H1 (cell line): ENCODE measurements at regions not wholly inside any gene's neighbourhood (a gene's known extent, or its start where the extent isn't known, plus 50 kb on each side); places are given as distances from the start of the nearest gene placed in this dataset.

Experiments
- CTCF ChIA-PET: fragments of 300-600 bp; sonication (Branson Sonifier 250); formaldehyde crosslinking; loops from one replicate; lab custom pipeline; 2021; ENCODE audit not compliant: partially characterized antibody; lab: Charles Lee
- POLR2A ChIA-PET: fragments of 300-600 bp; sonication (Branson Sonifier 250); formaldehyde crosslinking; loops from one replicate; lab custom pipeline; 2021; ENCODE audit warnings: inconsistent platforms; ENCODE audit not compliant: partially characterized antibody; lab: Charles Lee
- DNase-seq, 2 experiments: peaks; one replicate each; pipeline versions ENCODE4 v3.0.0 to v3.0.0-alpha.2; 2010 to 2022; ENCODE audit warnings: low spot score in 2 of 2, low read depth in 1 of 2, mixed read lengths in 1 of 2
- FAIRE-seq: peaks from 2 replicates; lab custom pipeline; 2011; peaks lifted over from hg19 to GRCh38; lab: Jason Lieb, UNC
- H2AFZ ChIP-seq: 2 replicates; pipeline ENCODE4 v1.8.1; 2012; ENCODE audit warnings: low read length, inconsistent platforms
- H2AK5ac ChIP-seq: 2 replicates; pipeline ENCODE4 v1.6.1; 2013; ENCODE audit warnings: low read depth, low read length
- H2BK120ac ChIP-seq: replicated peaks from 2 replicates; pipeline ENCODE3; 2013; ENCODE audit warnings: low read depth, low read length, inconsistent platforms
- H2BK12ac ChIP-seq: 2 replicates; pipeline ENCODE4 v1.6.1; 2013; ENCODE audit warnings: low read depth, low read length
- H2BK15ac ChIP-seq: 2 replicates; pipeline ENCODE4 v1.6.1; 2013; ENCODE audit warnings: low read length
- H2BK20ac ChIP-seq: 2 replicates; pipeline ENCODE4 v1.6.1; 2013; ENCODE audit warnings: low read length
- H2BK5ac ChIP-seq: 2 replicates; pipeline ENCODE4 v1.6.1; 2013; ENCODE audit warnings: low read depth, low read length
- H3K14ac ChIP-seq: 2 replicates; pipeline ENCODE4 v1.6.1; 2013; ENCODE audit warnings: inconsistent platforms; ENCODE audit not compliant: insufficient read length
- H3K18ac ChIP-seq: 2 replicates; pipeline ENCODE4 v1.6.1; 2013; ENCODE audit warnings: low read length; ENCODE audit errors: extremely low read depth
- H3K23ac ChIP-seq: 2 replicates; pipeline ENCODE4 v1.6.1; 2013; ENCODE audit warnings: inconsistent platforms; ENCODE audit not compliant: insufficient read length
- H3K23me2 ChIP-seq: 2 replicates; pipeline ENCODE4 v1.6.1; 2013; ENCODE audit warnings: low read depth, low read length
- H3K27ac ChIP-seq: 2 replicates; pipeline ENCODE4 v1.6.1; 2011; ENCODE audit warnings: low read depth, low read length, inconsistent platforms
- H3K27me3 ChIP-seq, 4 experiments: replicated peaks in 1 of 4; 1 replicate in 1 of 4; 2 replicates in 3 of 4; pipeline versions ENCODE4 v1.6.1 to v1.8.1; 2011 to 2013; ENCODE audit warnings: low read length in 3 of 4, mild to moderate bottlenecking in 3 of 4, inconsistent platforms in 2 of 4, mixed read lengths in 2 of 4, moderate library complexity in 1 of 4; ENCODE audit not compliant: control insufficient read depth in 3 of 4, insufficient read depth in 3 of 4; ENCODE audit errors: extremely low read depth in 1 of 4
- H3K36me3 ChIP-seq, 4 experiments: 2 replicates each; pipeline versions ENCODE4 v1.6.1 to v1.8.1; 2011 to 2013; ENCODE audit warnings: mild to moderate bottlenecking in 4 of 4, low read length in 3 of 4, moderate library complexity in 2 of 4, control low read depth in 1 of 4, inconsistent platforms in 1 of 4; ENCODE audit not compliant: insufficient read depth in 4 of 4, control insufficient read depth in 2 of 4
- H3K4ac ChIP-seq: replicated peaks from 2 replicates; pipeline ENCODE3; 2013; ENCODE audit warnings: low read length, low read depth, mixed read lengths, inconsistent platforms; ENCODE audit not compliant: insufficient read length
- H3K4me1 ChIP-seq, 4 experiments: replicated peaks in 1 of 4; 1 replicate in 1 of 4; 2 replicates in 3 of 4; pipeline versions ENCODE4 v1.6.1 to v1.8.1; 2011 to 2013; ENCODE audit warnings: low read length in 3 of 4, inconsistent platforms in 2 of 4, mixed read lengths in 1 of 4; ENCODE audit not compliant: insufficient read depth in 4 of 4, control insufficient read depth in 3 of 4
- H3K4me2 ChIP-seq, 2 experiments: 2 replicates each; pipeline versions ENCODE4 v1.6.1 to v1.8.1; 2011 to 2013; ENCODE audit warnings: low read depth in 2 of 2, low read length in 2 of 2, control low read depth in 1 of 2, inconsistent platforms in 1 of 2, mild to moderate bottlenecking in 1 of 2; ENCODE audit not compliant: insufficient read depth in 1 of 2
- H3K4me3 ChIP-seq, 4 experiments: fragments of 200-600, 300-600 bp in 1 of 4; sonication (generic), shearing (Covaris generic), sonication (Bioruptor Twin) in 1 of 4; 2 replicates each; pipeline versions ENCODE4 v1.5.1 to v1.8.1; 2011 to 2016; ENCODE audit warnings: low read length in 4 of 4, low read depth in 3 of 4, control low read depth in 2 of 4, inconsistent platforms in 2 of 4, mild to moderate bottlenecking in 2 of 4, mixed read lengths in 1 of 4, moderate library complexity in 1 of 4; ENCODE audit not compliant: insufficient read depth in 2 of 4; ENCODE audit errors: extremely low read depth in 1 of 4
- H3K56ac ChIP-seq: replicated peaks from 2 replicates; pipeline ENCODE3; 2013; ENCODE audit warnings: low read depth, mild to moderate bottlenecking, mixed read lengths, low read length, inconsistent platforms; ENCODE audit not compliant: insufficient read length
- H3K79me1 ChIP-seq: 2 replicates; pipeline ENCODE4 v1.6.1; 2013; ENCODE audit warnings: low read depth, low read length, control low read depth
- H3K79me2 ChIP-seq, 2 experiments: 2 replicates each; pipeline versions ENCODE4 v1.6.1 to v1.8.1; 2012 to 2013; ENCODE audit warnings: low read length in 2 of 2, mild to moderate bottlenecking in 2 of 2, inconsistent platforms in 1 of 2; ENCODE audit not compliant: insufficient read depth in 2 of 2, control insufficient read depth in 1 of 2
- H3K9ac ChIP-seq, 4 experiments: replicated peaks in 1 of 4; 1 replicate in 1 of 4; 2 replicates in 3 of 4; pipeline versions ENCODE4 v1.6.1 to v1.8.1; 2011 to 2013; ENCODE audit warnings: low read depth in 3 of 4, low read length in 3 of 4, control low read depth in 2 of 4, mild to moderate bottlenecking in 2 of 4, moderate library complexity in 2 of 4, inconsistent platforms in 1 of 4; ENCODE audit errors: extremely low read depth in 1 of 4
- H3K9me3 ChIP-seq, 2 experiments: 2 replicates each; pipeline versions ENCODE4 v1.6.1 to v1.8.1; 2012 to 2013; ENCODE audit warnings: mild to moderate bottlenecking in 2 of 2, moderate library complexity in 2 of 2, control low read depth in 1 of 2, inconsistent platforms in 1 of 2, low read depth in 1 of 2, low read length in 1 of 2, mixed read lengths in 1 of 2; ENCODE audit not compliant: insufficient read depth in 2 of 2
- H4K20me1 ChIP-seq, 2 experiments: replicated peaks in 1 of 2; 2 replicates each; pipeline versions ENCODE3 to v1.8.1; 2011 to 2013; ENCODE audit warnings: inconsistent platforms in 2 of 2, low read length in 2 of 2, mild to moderate bottlenecking in 1 of 2; ENCODE audit not compliant: insufficient read depth in 2 of 2, control insufficient read depth in 1 of 2
- H4K5ac ChIP-seq: 2 replicates; pipeline ENCODE4 v1.6.1; 2013; ENCODE audit warnings: low read length, low read depth, mixed read lengths, inconsistent platforms; ENCODE audit not compliant: insufficient read length
- H4K8ac ChIP-seq: 2 replicates; pipeline ENCODE4 v1.8.0; 2013; ENCODE audit warnings: mild to moderate bottlenecking, moderate library complexity, low read length, inconsistent platforms; ENCODE audit not compliant: insufficient read depth; ENCODE audit errors: extremely low read depth
- H4K91ac ChIP-seq: replicated peaks from 2 replicates; pipeline ENCODE3; 2013; ENCODE audit warnings: low read length, mixed read lengths, inconsistent platforms; ENCODE audit not compliant: insufficient read length
- EGR1 ChIP-seq: IDR thresholded peaks from 2 replicates; pipeline ENCODE4 v1.6.1; 2011; ENCODE audit warnings: low read depth, low read length, borderline replicate concordance
- EP300 ChIP-seq, 2 experiments: IDR thresholded peaks; 1 replicate in 1 of 2; 2 replicates in 1 of 2; pipeline ENCODE4 v1.6.1; 2011 to 2012; ENCODE audit warnings: low read depth in 2 of 2, low read length in 2 of 2, mild to moderate bottlenecking in 2 of 2, borderline replicate concordance in 1 of 2, inconsistent platforms in 1 of 2, moderate library complexity in 1 of 2
- EZH2 ChIP-seq: fragments of 200-600 bp; sonication (generic); IDR thresholded peaks from 2 replicates; pipeline ENCODE4 v1.7.1; 2012; ENCODE audit warnings: low read depth, mild to moderate bottlenecking, moderate library complexity, low read length, inconsistent platforms; ENCODE audit not compliant: severe bottlenecking
- FOSL1 ChIP-seq: IDR thresholded peaks from 2 replicates; pipeline ENCODE4 v1.6.1; 2011; ENCODE audit warnings: mild to moderate bottlenecking, low read depth, low read length, moderate library complexity; ENCODE audit not compliant: insufficient read depth
- KDM4A ChIP-seq: IDR thresholded peaks from one replicate; pipeline ENCODE4 v1.7.1; 2012; ENCODE audit warnings: low read depth, mild to moderate bottlenecking, moderate library complexity, low read length, inconsistent platforms; ENCODE audit not compliant: severe bottlenecking
- NRF1 ChIP-seq: IDR thresholded peaks from 2 replicates; pipeline ENCODE4 v1.6.1; 2011; ENCODE audit warnings: mild to moderate bottlenecking, low read depth, low read length, improper control_type of control experiment
- PHF8 ChIP-seq: fragments of 200-600 bp; sonication (generic); conservative IDR thresholded peaks from 2 replicates; pipeline ENCODE4 v1.7.1; 2012; ENCODE audit warnings: low read depth, mild to moderate bottlenecking, inconsistent platforms, low read length, moderate library complexity
- POLR2A ChIP-seq, 2 experiments: IDR thresholded peaks; 1 replicate in 1 of 2; 2 replicates in 1 of 2; pipeline ENCODE4 v1.6.1; 2011; ENCODE audit warnings: low read depth in 2 of 2, low read length in 2 of 2, mild to moderate bottlenecking in 2 of 2; ENCODE audit errors: control extremely low read depth in 1 of 2
- RAD21 ChIP-seq, 2 experiments: IDR thresholded peaks in 1 of 2; conservative IDR thresholded peaks in 1 of 2; 2 replicates each; pipeline ENCODE4 v1.6.1; 2011; ENCODE audit warnings: low read depth in 2 of 2, low read length in 2 of 2, improper control_type of control experiment in 1 of 2, inconsistent platforms in 1 of 2, mild to moderate bottlenecking in 1 of 2, moderate library complexity in 1 of 2
- SIN3A ChIP-seq, 2 experiments: IDR thresholded peaks in 1 of 2; conservative IDR thresholded peaks in 1 of 2; 2 replicates each; pipeline ENCODE4 v1.6.1; 2011 to 2012; ENCODE audit warnings: low read length in 2 of 2, improper control_type of control experiment in 1 of 2, low read depth in 1 of 2, mild to moderate bottlenecking in 1 of 2
- SIX5 ChIP-seq: IDR thresholded peaks from 2 replicates; pipeline ENCODE4 v1.6.1; 2011; ENCODE audit warnings: mild to moderate bottlenecking, low read depth, low read length
- SP2 ChIP-seq: IDR thresholded peaks from 2 replicates; pipeline ENCODE4 v1.6.1; 2012; ENCODE audit warnings: mild to moderate bottlenecking, low read length, inconsistent platforms
- SP4 ChIP-seq: IDR thresholded peaks from 2 replicates; pipeline ENCODE4 v1.6.1; 2012; ENCODE audit warnings: low read length, inconsistent platforms
- TEAD4 ChIP-seq: IDR thresholded peaks from 2 replicates; pipeline ENCODE4 v1.6.1; 2012; ENCODE audit warnings: low read depth, low read length, inconsistent platforms, mixed read lengths
- WGBS, 2 experiments: shearing (Covaris generic) in 1 of 2; methylation state at CpG; one replicate each; pipeline versions ENCODE4 v1.1.6 to v1.1.7; 2013 to 2015; ENCODE audit warnings: low lambda C conversion rate in 2 of 2, mixed read lengths in 2 of 2, inconsistent platforms in 1 of 2, low coverage in 1 of 2, missing lambda C conversion rate in 1 of 2; ENCODE audit not compliant: insufficient replicate concordance in 2 of 2, insufficient coverage in 1 of 2, insufficient read length in 1 of 2; ENCODE audit errors: extremely low coverage in 1 of 2, missing lambda C conversion rate in 1 of 2; 5-methylcytosine and 5-hydroxymethylcytosine counted together

- no peak overlapping the region for H3K56ac ChIP-seq
- no peaks in the 10 kb centered on the region for H3K79me1 ChIP-seq
- H2BK120ac ChIP-seq: no peak overlapping the region
- H4K5ac ChIP-seq: no peak overlapping the region
- H3K9ac ChIP-seq: no peak overlapping the region
- 0 out of 4 replicates have a peak, but pooled peaks cover 0 to under 1% of the 10 kb centered on the region in 2 experiments for H3K9me3 ChIP-seq
- no peak overlapping the region for H3K4ac ChIP-seq
- ChIA-PET POLR2A (no interaction called here), CTCF (interaction anchor here (0.6 to 1.1 kb wide), 4 partner anchors 11 to 454 kb away, joined by 3 read pairs; no protein-coding TSS in a partner anchor)
- no peaks in the 10 kb centered on the region for H4K20me1 ChIP-seq
- H2AK5ac ChIP-seq: no peak overlapping the region
- no peak overlapping the region for H4K8ac ChIP-seq
- no peak overlapping the region for H2AFZ ChIP-seq
- H2BK15ac ChIP-seq: no peak overlapping the region
- no peaks in the 10 kb centered on the region for H3K79me2 ChIP-seq
- H3K23ac ChIP-seq: no peak overlapping the region
- no peak overlapping the region for H3K18ac ChIP-seq
- H3K23me2 ChIP-seq: no peaks in the 10 kb centered on the region
- TF ChIP-seq TEAD4 (no peak), PHF8 (no peak), NRF1 (no peak), EZH2 (no peak), SIX5 (no peak), SP4 (no peak), EP300 (IDR thresholded peaks at IDR 0.05; ENCODE audit: borderline replicate concordance in 1 of 2, low read depth in 2 of 2, low read length in 2 of 2) (no peak), POLR2A (IDR thresholded peaks at IDR 0.05; ENCODE audit: control extremely low read depth in 1 of 2, low read depth in 2 of 2, low read length in 2 of 2) (no peak), KDM4A (no peak), EGR1 (no peak), FOSL1 (no peak), RAD21 (IDR thresholded peaks at IDR 0.05 in 1 of 2, conservative IDR thresholded peaks at IDR 0.05 in 1 of 2; ENCODE audit: low read depth in 2 of 2, low read length in 2 of 2) (no peak), SIN3A (conservative IDR thresholded peaks at IDR 0.05 in 1 of 2, IDR thresholded peaks at IDR 0.05 in 1 of 2; ENCODE audit: low read depth in 1 of 2, low read length in 2 of 2) (no peak), SP2 (no peak)
- no peaks in the 10 kb centered on the region for H3K27me3 ChIP-seq
- no peak overlapping the region for H2BK5ac ChIP-seq
- no peaks in the 10 kb centered on the region; a peak in 1 of 7 replicates for H3K4me1 ChIP-seq
- H4K91ac ChIP-seq: no peak overlapping the region
- H3K14ac ChIP-seq: no peak overlapping the region
- H2BK20ac ChIP-seq: no peak overlapping the region
- no peak for DNase-seq
- no peak overlapping the region for H2BK12ac ChIP-seq
- no peak for FAIRE-seq
- H3K4me3 ChIP-seq: no peak overlapping the region
- H3K36me3 ChIP-seq: no peaks in the 10 kb centered on the region
- 96% methylated on average over 2 of the region's 2 CpGs; no CpG with 5 or more reads in 1 of the 2 experiments for WGBS, 2 experiments
- H3K27ac ChIP-seq: no peak overlapping the region
- H3K4me2 ChIP-seq: no peak overlapping the region
Measured at GRCh38 chr3:73866846-73867245, 242.1 kb upstream of the PDZRN3 start.
